Suprapubic skin (tissue), 4 donors: ENCODE measurements at regions not wholly inside any gene's neighbourhood (a gene's known extent, or its start where the extent isn't known, plus 50 kb on each side); places are given as distances from the start of the nearest gene placed in this dataset.

Source experiments
- DNase-seq, 2 donors: peaks; one replicate each; pipeline ENCODE4 v3.0.0-alpha.2; 2019; ENCODE audit warnings: low spot score in 2 of 2
- H3K27ac ChIP-seq: fragments of 200-600 bp; sonication (generic); one replicate; pipeline ENCODE4 v1.5.1; 2019
- H3K27me3 ChIP-seq: fragments of 200-600 bp; sonication (generic); one replicate; pipeline ENCODE4 v1.5.1; 2019
- H3K36me3 ChIP-seq: fragments of 200-600 bp; sonication (generic); one replicate; pipeline ENCODE4 v1.5.1; 2019
- H3K4me1 ChIP-seq: fragments of 200-600 bp; sonication (generic); one replicate; pipeline ENCODE4 v1.5.1; 2019
- H3K4me3 ChIP-seq: fragments of 200-600 bp; sonication (generic); one replicate; pipeline ENCODE4 v1.5.1; 2019; ENCODE audit warnings: mild to moderate bottlenecking
- H3K9me3 ChIP-seq: fragments of 200-600 bp; sonication (generic); one replicate; pipeline ENCODE4 v1.5.1; 2019
- EP300 ChIP-seq: sonication (generic); formaldehyde crosslinking; IDR thresholded peaks from one replicate; pipeline ENCODE4 v1.6.1; 2017; ENCODE audit warnings: antibody characterized with exemption
- POLR2A ChIP-seq, 2 donors: fragments of 450-650 bp; IDR thresholded peaks; one replicate each; pipeline ENCODE4 v1.6.1; 2017; ENCODE audit warnings: antibody characterized with exemption in 2 of 2, mild to moderate bottlenecking in 2 of 2, moderate library complexity in 2 of 2
- POLR2AphosphoS5 ChIP-seq, 3 donors: sonication (generic); formaldehyde crosslinking; IDR thresholded peaks; one replicate each; pipeline ENCODE4 v1.6.1; 2017; ENCODE audit warnings: antibody characterized with exemption in 3 of 3
- WGBS: methylation state at CpG from one replicate; pipeline ENCODE4 v1.1.5; 2018; 5-methylcytosine and 5-hydroxymethylcytosine counted together
- TF ChIP-seq, protein P1 (sequence below), 2 donors: fragments of 200-600 bp in 1 of 2; fragments of 450-650 bp in 1 of 2; sonication (generic) in 1 of 2; IDR thresholded peaks; one replicate each; pipeline ENCODE4 v1.5.1; 2016 to 2019; ENCODE audit warnings: antibody characterized with exemption in 2 of 2, mild to moderate bottlenecking in 1 of 2, moderate library complexity in 1 of 2

DNA sequence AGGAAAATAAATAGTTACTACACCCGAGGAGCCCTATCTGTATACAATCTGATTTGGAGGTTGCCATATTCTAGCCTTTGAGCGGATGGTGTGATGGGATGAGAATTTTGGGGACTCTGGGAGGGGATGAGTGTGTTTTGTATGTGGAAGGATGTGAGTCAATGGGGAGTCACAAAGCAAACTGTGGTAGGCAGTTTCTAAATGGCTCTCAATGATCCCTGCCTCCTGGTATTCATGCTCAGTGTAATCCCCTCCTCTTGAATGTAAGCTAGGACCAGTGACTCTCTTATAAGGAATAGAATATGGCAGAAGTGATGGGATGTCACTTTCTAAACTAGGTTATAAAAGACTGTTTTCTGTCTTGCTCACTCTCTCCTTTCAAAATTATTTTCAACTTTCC lies 205.7 kb upstream of the RIOK2 start:
- Histone ChIP-seq H3K27me3 (no peaks in the 10 kb centered on the region), H3K9me3 (no peaks in the 10 kb centered on the region), H3K4me1 (no peaks in the 10 kb centered on the region), H3K36me3 (no peaks in the 10 kb centered on the region), H3K4me3 (no peak overlapping the region), H3K27ac (no peak overlapping the region)
- WGBS = 88% methylated on average over 2 of the region's 2 CpGs
- TF ChIP-seq, protein P1, sequence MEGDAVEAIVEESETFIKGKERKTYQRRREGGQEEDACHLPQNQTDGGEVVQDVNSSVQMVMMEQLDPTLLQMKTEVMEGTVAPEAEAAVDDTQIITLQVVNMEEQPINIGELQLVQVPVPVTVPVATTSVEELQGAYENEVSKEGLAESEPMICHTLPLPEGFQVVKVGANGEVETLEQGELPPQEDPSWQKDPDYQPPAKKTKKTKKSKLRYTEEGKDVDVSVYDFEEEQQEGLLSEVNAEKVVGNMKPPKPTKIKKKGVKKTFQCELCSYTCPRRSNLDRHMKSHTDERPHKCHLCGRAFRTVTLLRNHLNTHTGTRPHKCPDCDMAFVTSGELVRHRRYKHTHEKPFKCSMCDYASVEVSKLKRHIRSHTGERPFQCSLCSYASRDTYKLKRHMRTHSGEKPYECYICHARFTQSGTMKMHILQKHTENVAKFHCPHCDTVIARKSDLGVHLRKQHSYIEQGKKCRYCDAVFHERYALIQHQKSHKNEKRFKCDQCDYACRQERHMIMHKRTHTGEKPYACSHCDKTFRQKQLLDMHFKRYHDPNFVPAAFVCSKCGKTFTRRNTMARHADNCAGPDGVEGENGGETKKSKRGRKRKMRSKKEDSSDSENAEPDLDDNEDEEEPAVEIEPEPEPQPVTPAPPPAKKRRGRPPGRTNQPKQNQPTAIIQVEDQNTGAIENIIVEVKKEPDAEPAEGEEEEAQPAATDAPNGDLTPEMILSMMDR (IDR thresholded peaks at IDR 0.05) = no peak
- TF ChIP-seq POLR2A (IDR thresholded peaks at IDR 0.05) (no peak), POLR2AphosphoS5 (IDR thresholded peaks at IDR 0.05) (no peak), EP300 (no peak)
- DNase-seq = no peak

GRCh38 chr5:97400537-97400936 lies 217.5 kb upstream of the RIOK2 start:
- Histone ChIP-seq H3K36me3 (no peaks in the 10 kb centered on the region), H3K27ac (no peak overlapping the region), H3K4me1 (no peaks in the 10 kb centered on the region), H3K27me3 (no peaks in the 10 kb centered on the region), H3K4me3 (no peak overlapping the region), H3K9me3 (no peaks in the 10 kb centered on the region)
- TF ChIP-seq POLR2A (IDR thresholded peaks at IDR 0.05) = no peak
- TF ChIP-seq EP300 = no peak
- TF ChIP-seq, protein P1 (IDR thresholded peaks at IDR 0.05) = no peak
- no peak for TF ChIP-seq POLR2AphosphoS5 (IDR thresholded peaks at IDR 0.05)
- WGBS = 69% methylated on average over 3 of the region's 3 CpGs
- DNase-seq = no peak

- no peak for TF ChIP-seq POLR2AphosphoS5 (IDR thresholded peaks at IDR 0.05)
- Histone ChIP-seq H3K4me1 (no peaks in the 10 kb centered on the region), H3K4me3 (no peak overlapping the region), H3K27me3 (no peaks in the 10 kb centered on the region), H3K36me3 (no peaks in the 10 kb centered on the region), H3K9me3 (no peaks in the 10 kb centered on the region), H3K27ac (no peak overlapping the region)
- no peak for DNase-seq
- 93% methylated on average over 9 of the region's 9 CpGs for WGBS
These were observed 222.9 kb upstream of the RIOK2 start for GRCh38 chr5:97405941-97406340.

DNA sequence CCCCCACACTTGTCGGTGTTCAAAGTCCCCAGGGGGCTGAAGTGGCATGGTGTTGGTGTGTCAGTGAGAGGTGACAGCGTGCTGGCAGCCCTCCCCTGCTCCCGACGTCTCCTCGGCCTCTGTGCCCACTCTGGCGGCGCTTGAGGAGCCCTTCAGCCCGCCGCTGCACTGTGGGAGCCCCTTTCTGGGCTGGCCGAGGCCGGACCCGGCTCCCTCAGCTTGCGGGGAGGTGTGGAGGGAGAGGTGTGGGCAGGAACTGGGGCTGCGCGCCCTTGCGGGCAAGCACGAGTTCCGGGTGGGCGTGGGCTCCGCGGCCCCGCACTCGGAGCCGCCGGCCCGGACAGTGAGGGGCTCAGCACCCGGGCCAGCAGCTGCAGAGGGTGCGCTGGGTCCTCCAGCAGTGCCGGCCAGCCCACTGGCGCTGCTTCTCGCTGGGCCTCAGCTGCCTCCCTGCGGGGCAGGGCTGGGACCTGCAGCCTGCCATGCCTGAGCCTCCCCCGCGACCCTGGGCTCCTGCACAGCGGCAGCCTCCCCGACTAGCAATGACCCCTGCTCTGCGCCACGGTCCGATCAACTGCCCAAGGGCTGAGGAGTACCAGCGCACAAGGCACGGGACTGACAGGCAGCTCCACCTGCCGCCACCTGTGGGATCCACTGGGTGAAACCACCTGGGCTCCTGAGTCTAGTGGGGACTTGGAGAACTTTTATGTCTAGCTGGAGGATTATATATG lies 224.1 kb upstream of the RIOK2 start:
- H3K36me3 ChIP-seq = no peaks in the 10 kb centered on the region
- H3K4me1 ChIP-seq = no peaks in the 10 kb centered on the region
- DNase-seq = no peak
- no peak overlapping the region for H3K4me3 ChIP-seq
- 100% methylated on average over 2 of the region's 42 CpGs for whole genome bisulfite sequencing
- no peak overlapping the region for H3K27ac ChIP-seq
- TF ChIP-seq, protein P1 (IDR thresholded peaks at IDR 0.05) = no peak
- no peak for TF ChIP-seq EP300
- no peak for TF ChIP-seq POLR2A (IDR thresholded peaks at IDR 0.05)
- no peak for TF ChIP-seq POLR2AphosphoS5 (IDR thresholded peaks at IDR 0.05)
- no peaks in the 10 kb centered on the region for H3K27me3 ChIP-seq
- no peaks in the 10 kb centered on the region for H3K9me3 ChIP-seq

DNA sequence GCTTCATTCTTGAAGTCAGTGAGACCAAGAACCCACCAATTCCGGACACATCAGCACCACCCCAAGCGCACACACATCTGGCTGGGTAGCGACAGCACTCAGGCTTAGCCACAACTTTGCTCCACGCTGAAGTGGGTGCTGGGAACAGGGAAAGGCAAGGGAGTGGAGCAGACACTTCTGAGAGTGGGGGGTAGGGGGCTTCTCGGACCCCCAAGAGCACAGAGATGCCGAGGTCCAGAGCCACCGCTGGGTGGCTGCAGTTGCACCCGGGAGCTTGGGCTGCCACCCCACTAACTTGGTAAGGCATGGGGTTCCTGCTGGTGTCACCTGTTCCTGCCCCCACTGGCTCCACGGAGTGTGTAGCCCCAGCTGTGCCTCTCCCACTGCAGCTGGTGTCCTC lies 225.3 kb upstream of the RIOK2 start:
- Histone ChIP-seq H3K9me3 (no peaks in the 10 kb centered on the region), H3K4me1 (no peaks in the 10 kb centered on the region), H3K4me3 (no peak overlapping the region), H3K27me3 (no peaks in the 10 kb centered on the region), H3K36me3 (no peaks in the 10 kb centered on the region), H3K27ac (no peak overlapping the region)
- 76% methylated on average over 7 of the region's 9 CpGs for WGBS
- DNase-seq = no peak
- TF ChIP-seq POLR2A (IDR thresholded peaks at IDR 0.05) (no peak), EP300 (no peak), POLR2AphosphoS5 (IDR thresholded peaks at IDR 0.05) (no peak)
- TF ChIP-seq, protein P1 (IDR thresholded peaks at IDR 0.05) = no peak

GRCh38 chr5:97412959-97413358 lies 229.9 kb upstream of the RIOK2 start:
- Histone ChIP-seq H3K4me1 (no peaks in the 10 kb centered on the region), H3K4me3 (no peak overlapping the region), H3K27me3 (no peaks in the 10 kb centered on the region), H3K36me3 (no peaks in the 10 kb centered on the region), H3K27ac (no peak overlapping the region), H3K9me3 (no peaks in the 10 kb centered on the region)
- no peak for DNase-seq
- WGBS = 61% methylated on average over 2 of the region's 2 CpGs
- TF ChIP-seq, protein P1 (IDR thresholded peaks at IDR 0.05) = no peak
- TF ChIP-seq POLR2AphosphoS5 (IDR thresholded peaks at IDR 0.05) (no peak), POLR2A (IDR thresholded peaks at IDR 0.05) (no peak), EP300 (no peak)
